ENCODE measurements at regions not wholly inside any gene's neighbourhood (a gene's known extent, or its start where the extent isn't known, plus 50 kb on each side); places are given as distances from the start of the nearest gene placed in this dataset.
"Not testable (repeated sequence)": the region's sequence is repeated elsewhere in the genome, so short reads cannot be mapped to it uniquely, and the experiment has no call there.

- Mint-ChIP-seq H3K36me3 (ENCODE audit: insufficient read depth) (no peaks in the 10 kb centered on the region), H3K4me1 (ENCODE audit: low read depth) (peaks cover 21% of the 10 kb centered on the region), H3K27ac (no peak overlapping the region), H3K27me3 (peaks cover 97% of the 10 kb centered on the region), H3K9me3 (ENCODE audit: low read depth) (peaks cover 4% of the 10 kb centered on the region), H3K4me3 (ENCODE audit: low read depth) (no peak overlapping the region)
- no peak for TF ChIP-seq CTCF (IDR thresholded peaks at IDR 0.05; ENCODE audit: unreplicated experiment)
- DNase-seq (ENCODE audit: low spot score, unreplicated experiment), result no peak
These were observed 85.5 kb upstream of the SALL1 start for GRCh38 chr16:51236583-51236982.

GRCh38 chr16:51231702-51232101, 80.6 kb upstream of the SALL1 start:
- Mint-ChIP-seq H3K36me3 (ENCODE audit: insufficient read depth) (no peaks in the 10 kb centered on the region), H3K9me3 (ENCODE audit: low read depth) (no peaks in the 10 kb centered on the region), H3K27ac (no peak overlapping the region), H3K4me3 (ENCODE audit: low read depth) (no peak overlapping the region), H3K4me1 (ENCODE audit: low read depth) (peaks cover 8% of the 10 kb centered on the region), H3K27me3 (peaks cover 83% of the 10 kb centered on the region)
- no peak for TF ChIP-seq CTCF (IDR thresholded peaks at IDR 0.05; ENCODE audit: unreplicated experiment)
- DNase-seq (ENCODE audit: low spot score, unreplicated experiment), result no peak

DNA sequence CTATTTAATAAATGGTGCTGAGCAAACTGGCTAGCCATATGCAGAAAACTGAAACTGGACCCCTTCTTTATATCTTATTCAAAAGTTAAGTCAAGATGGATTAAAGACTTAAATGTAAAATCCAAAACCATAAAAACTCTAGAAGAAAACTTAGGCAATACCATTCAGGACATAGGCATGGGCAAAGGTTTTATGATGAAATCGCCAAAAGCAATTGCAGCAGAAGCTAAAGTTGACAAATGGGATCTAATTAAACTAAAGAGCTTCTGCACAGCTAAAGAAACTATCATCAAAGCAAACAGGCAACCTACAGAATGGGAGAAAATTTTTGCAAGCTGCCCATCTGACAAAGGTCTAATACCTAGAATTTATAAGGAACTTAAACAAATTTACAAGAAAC, 79.0 kb upstream of the SALL1 start:
- not testable (repeated sequence) for H3K4me1 Mint-ChIP-seq (ENCODE audit: low read depth); H3K4me3 Mint-ChIP-seq (ENCODE audit: low read depth); DNase-seq (ENCODE audit: low spot score, unreplicated experiment); H3K27ac Mint-ChIP-seq; H3K36me3 Mint-ChIP-seq (ENCODE audit: insufficient read depth); H3K9me3 Mint-ChIP-seq (ENCODE audit: low read depth)
- peaks cover 78% of the 10 kb centered on the region for H3K27me3 Mint-ChIP-seq

DNA sequence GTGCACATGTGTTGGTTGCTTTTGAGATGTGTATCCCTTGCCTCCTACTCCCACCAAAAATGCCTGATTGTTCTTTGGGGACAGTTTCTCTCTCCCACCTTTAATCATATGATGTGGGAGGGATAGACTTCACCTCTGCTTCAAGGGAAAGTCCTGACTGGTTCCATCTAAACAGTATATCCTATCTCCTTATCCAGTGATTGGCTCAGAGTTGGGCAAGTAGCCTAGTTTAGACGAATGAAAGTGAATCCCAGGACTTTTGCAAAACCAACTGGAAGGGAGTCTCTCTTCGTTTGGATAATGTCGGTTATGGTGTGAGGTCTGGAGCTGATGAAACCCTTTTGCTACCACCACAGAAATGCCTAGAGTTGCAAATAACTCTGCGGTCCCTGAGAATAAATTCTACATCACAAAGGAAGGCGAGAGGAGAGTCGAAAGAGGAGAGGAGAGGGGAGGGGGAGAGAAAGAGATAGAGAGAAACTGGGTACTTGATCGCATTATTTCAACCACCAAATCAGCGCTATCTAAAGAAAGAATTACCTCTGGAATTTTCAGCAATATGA, 77.1 kb upstream of the SALL1 start:
- Mint-ChIP-seq H3K4me1 (ENCODE audit: low read depth) (peaks cover 1% of the 10 kb centered on the region), H3K9me3 (ENCODE audit: low read depth) (no peaks in the 10 kb centered on the region), H3K27me3 (peaks cover 80% of the 10 kb centered on the region), H3K27ac (no peak overlapping the region), H3K4me3 (ENCODE audit: low read depth) (no peak overlapping the region), H3K36me3 (ENCODE audit: insufficient read depth) (no peaks in the 10 kb centered on the region)
- TF ChIP-seq CTCF (IDR thresholded peaks at IDR 0.05; ENCODE audit: unreplicated experiment), result no peak
- DNase-seq (ENCODE audit: low spot score, unreplicated experiment), result no peak

DNA sequence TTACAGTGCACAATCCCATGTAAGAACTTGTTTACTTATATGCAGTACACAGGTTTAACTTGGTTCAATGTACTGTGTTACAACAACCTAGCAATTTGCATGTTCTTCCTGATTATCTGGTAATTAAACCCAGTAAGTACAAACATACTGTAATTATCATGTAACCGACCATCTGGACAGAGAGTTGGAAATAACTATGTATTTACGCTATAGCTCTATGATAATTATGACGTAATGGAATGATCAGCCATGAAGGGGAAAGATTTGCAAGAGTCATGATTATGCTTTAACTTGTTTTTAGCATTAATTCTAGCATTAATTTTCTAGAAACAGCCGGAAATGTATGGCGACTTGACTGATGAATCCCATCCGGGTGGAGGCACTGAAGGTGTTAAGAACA, 74.8 kb upstream of the SALL1 start:
- Mint-ChIP-seq H3K27ac (no peak overlapping the region), H3K9me3 (ENCODE audit: low read depth) (no peaks in the 10 kb centered on the region), H3K4me3 (ENCODE audit: low read depth) (no peak overlapping the region), H3K4me1 (ENCODE audit: low read depth) (peaks cover 1% of the 10 kb centered on the region), H3K27me3 (peaks cover 65% of the 10 kb centered on the region), H3K36me3 (ENCODE audit: insufficient read depth) (no peaks in the 10 kb centered on the region)
- no peak for TF ChIP-seq CTCF (IDR thresholded peaks at IDR 0.05; ENCODE audit: unreplicated experiment)
- DNase-seq (ENCODE audit: low spot score, unreplicated experiment), result no peak

- no peak overlapping the region for H3K27ac Mint-ChIP-seq
These were observed 73.2 kb upstream of the SALL1 start for GRCh38 chr16:51224317-51224716.

More at GRCh38 chr16:51224317-51224716, 73.2 kb upstream of the SALL1 start:
- no peaks in the 10 kb centered on the region for H3K9me3 Mint-ChIP-seq (ENCODE audit: low read depth)
- no peak for DNase-seq (ENCODE audit: low spot score, unreplicated experiment)
- peaks cover 52% of the 10 kb centered on the region for H3K27me3 Mint-ChIP-seq
- no peak for TF ChIP-seq CTCF (IDR thresholded peaks at IDR 0.05; ENCODE audit: unreplicated experiment)
- H3K4me1 Mint-ChIP-seq (ENCODE audit: low read depth), result peaks cover 1% of the 10 kb centered on the region
- no peak overlapping the region for H3K4me3 Mint-ChIP-seq (ENCODE audit: low read depth)
- no peaks in the 10 kb centered on the region for H3K36me3 Mint-ChIP-seq (ENCODE audit: insufficient read depth)
